ENCODE measurements at regions not wholly inside any gene's neighbourhood (a gene's known extent, or its start where the extent isn't known, plus 50 kb on each side); places are given as distances from the start of the nearest gene placed in this dataset.

DNA sequence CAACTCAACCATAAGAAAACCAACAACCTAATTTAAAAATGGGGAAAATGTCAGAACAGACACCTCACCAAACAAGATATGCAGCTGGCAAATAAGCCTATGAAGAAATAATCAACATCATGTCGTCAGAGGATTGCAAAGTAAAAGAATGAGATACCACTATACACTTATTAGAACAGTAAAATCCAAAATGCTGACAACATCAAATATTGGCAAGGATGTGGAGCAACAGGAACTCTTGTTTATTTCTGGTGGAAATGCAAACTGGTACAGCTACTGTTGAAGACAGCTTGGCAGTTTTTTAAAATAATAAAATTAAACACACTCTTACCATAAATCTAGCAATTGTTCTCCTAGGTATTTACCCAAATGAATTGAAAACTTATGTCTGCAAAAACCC lies 140.7 kb upstream of the B3GAT1 start:
- TF ChIP-seq POLR2A (IDR thresholded peaks at IDR 0.05): no peak
- TF ChIP-seq, protein P1, sequence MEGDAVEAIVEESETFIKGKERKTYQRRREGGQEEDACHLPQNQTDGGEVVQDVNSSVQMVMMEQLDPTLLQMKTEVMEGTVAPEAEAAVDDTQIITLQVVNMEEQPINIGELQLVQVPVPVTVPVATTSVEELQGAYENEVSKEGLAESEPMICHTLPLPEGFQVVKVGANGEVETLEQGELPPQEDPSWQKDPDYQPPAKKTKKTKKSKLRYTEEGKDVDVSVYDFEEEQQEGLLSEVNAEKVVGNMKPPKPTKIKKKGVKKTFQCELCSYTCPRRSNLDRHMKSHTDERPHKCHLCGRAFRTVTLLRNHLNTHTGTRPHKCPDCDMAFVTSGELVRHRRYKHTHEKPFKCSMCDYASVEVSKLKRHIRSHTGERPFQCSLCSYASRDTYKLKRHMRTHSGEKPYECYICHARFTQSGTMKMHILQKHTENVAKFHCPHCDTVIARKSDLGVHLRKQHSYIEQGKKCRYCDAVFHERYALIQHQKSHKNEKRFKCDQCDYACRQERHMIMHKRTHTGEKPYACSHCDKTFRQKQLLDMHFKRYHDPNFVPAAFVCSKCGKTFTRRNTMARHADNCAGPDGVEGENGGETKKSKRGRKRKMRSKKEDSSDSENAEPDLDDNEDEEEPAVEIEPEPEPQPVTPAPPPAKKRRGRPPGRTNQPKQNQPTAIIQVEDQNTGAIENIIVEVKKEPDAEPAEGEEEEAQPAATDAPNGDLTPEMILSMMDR (IDR thresholded peaks at IDR 0.05): no peak

DNA sequence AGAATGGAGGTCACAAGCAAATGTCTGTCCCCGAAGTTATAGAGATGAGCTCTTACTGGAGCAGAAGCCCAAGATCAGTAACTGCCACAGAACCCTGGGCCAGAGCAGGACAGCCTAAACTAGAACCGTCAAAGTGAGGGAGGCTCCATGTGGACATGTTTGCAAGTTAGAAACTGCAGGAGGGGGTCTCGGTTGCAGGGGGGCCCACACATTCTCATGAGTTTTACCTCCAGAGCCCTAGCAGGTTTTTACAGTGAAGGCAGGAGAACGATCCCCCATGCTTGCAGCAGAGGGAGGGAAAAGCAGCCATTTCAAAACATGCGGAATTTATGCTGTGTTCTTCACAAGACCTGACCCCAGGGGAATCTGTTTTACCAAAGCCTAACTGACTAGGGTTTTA lies 133.5 kb upstream of the B3GAT1 start:
- no peak for DNase-seq
- Histone ChIP-seq H3K36me3 (no peaks in the 10 kb centered on the region), H3K27me3 (no peaks in the 10 kb centered on the region), H3K9me3 (no peaks in the 10 kb centered on the region), H3K27ac (no peak overlapping the region), H3K4me3 (no peak overlapping the region), H3K4me1 (no peaks in the 10 kb centered on the region)
- intact Hi-C loops (cut with DNase I; ENCODE audit: low total_unique reads): no loop called here
- no peak for TF ChIP-seq POLR2A (IDR thresholded peaks at IDR 0.05)
- TF ChIP-seq, protein P1 (IDR thresholded peaks at IDR 0.05): no peak

More for the DNA sequence above, 140.7 kb upstream of the B3GAT1 start:
- Histone ChIP-seq H3K36me3 (no peaks in the 10 kb centered on the region), H3K27ac (no peak overlapping the region), H3K4me3 (no peak overlapping the region), H3K9me3 (no peaks in the 10 kb centered on the region), H3K27me3 (no peaks in the 10 kb centered on the region), H3K4me1 (no peaks in the 10 kb centered on the region)
- no peak for DNase-seq
- intact Hi-C loops (cut with DNase I; ENCODE audit: low total_unique reads): no loop called here

DNA sequence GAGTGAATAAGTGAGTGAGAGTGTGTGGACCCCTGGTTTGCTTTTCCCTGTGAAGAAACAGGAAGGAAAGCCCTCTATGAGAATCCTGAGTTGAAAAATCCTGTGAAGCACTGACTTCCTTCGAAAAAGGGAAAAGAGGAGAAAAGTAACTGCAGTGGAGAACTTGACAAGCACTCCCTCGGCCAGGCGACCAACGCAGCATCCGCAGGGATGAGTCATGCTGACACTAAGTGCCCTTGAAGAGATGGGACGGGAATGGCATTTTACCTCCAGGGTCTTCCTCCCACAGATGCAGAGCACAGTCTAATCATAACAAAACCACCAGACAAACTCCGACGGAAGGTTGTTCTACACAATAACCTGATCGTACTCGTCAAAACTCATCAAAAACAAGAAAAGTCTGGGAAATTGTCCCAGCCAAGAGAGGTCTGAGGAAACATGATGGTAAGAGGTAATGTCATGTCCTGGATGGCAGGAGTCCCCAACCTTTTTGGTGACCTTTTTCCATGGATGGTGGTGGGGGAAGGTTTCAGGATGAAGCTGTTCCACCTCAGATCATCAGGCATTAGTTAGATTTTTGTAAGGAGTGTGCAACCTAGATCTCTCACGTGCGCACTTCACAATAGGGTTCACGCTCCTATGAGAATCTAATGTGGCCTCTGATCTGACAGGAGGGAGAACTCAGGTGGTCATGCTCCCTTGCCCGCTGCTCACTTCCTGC lies 132.2 kb upstream of the B3GAT1 start:
- no peaks in the 10 kb centered on the region for H3K4me1 ChIP-seq
- no peak overlapping the region for H3K27ac ChIP-seq
- peak in 1 of 2 donors; percentile 3 for DNase-seq
- TF ChIP-seq, protein P1 (IDR thresholded peaks at IDR 0.05): no peak
- no peak for TF ChIP-seq POLR2A (IDR thresholded peaks at IDR 0.05)
- no peaks in the 10 kb centered on the region for H3K36me3 ChIP-seq
- no peaks in the 10 kb centered on the region for H3K9me3 ChIP-seq
- H3K4me3 ChIP-seq: no peak overlapping the region
- intact Hi-C loops (cut with DNase I; ENCODE audit: low total_unique reads): no loop called here
- no peaks in the 10 kb centered on the region for H3K27me3 ChIP-seq

DNA sequence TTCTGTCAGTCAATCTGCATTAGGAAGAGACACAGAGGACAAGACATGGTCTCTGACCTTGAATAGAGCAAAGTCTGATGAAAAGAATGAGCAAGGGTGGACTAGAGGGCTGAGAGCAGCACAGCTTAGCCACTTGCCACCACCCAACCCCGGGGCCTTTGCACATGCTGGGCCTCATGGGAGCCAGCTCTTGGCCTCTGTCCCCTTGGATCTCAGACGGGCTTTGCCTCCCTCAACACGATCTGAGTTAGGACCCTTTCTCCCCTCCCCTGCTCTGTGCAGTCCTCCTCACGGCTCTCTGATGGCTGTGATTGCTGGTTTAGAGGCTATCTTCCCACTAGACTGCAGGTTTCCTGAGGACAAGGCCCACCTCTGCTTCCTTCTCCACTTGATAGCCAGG lies 131.6 kb upstream of the B3GAT1 start:
- Histone ChIP-seq H3K4me1 (no peaks in the 10 kb centered on the region), H3K27ac (no peak overlapping the region), H3K4me3 (no peak overlapping the region), H3K9me3 (no peaks in the 10 kb centered on the region), H3K36me3 (no peaks in the 10 kb centered on the region), H3K27me3 (no peaks in the 10 kb centered on the region)
- no peak for TF ChIP-seq POLR2A (IDR thresholded peaks at IDR 0.05)
- TF ChIP-seq, protein P1 (IDR thresholded peaks at IDR 0.05): no peak
- intact Hi-C loops (cut with DNase I; ENCODE audit: low total_unique reads): no loop called here
- peak in 1 of 2 donors; percentile 1 for DNase-seq

DNA sequence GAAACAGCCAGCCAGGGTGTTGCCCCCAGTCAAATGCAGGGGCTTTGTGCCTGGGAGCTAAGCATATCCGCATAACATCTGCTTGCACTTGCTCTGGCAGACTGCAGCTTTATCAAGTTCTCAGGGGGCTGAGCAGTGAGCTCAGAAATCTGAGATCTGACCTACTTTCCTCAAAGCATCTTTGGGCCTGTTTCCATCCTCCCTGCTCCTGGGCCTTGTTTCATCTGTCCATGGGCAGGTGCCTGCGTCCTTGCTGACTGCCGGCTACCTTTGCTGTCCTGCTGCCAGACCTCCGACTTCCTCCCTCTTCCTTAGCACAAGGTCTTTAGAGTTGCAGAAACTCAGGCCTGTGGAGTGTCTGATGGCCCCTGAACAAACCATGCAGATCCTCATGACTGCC lies 131.2 kb upstream of the B3GAT1 start:
- H3K4me1 ChIP-seq: no peaks in the 10 kb centered on the region
- no peak overlapping the region for H3K4me3 ChIP-seq
- peak in 1 of 2 donors; percentile 1 for DNase-seq
- TF ChIP-seq, protein P1 (IDR thresholded peaks at IDR 0.05): no peak
- no peak for TF ChIP-seq POLR2A (IDR thresholded peaks at IDR 0.05)
- intact Hi-C loops (cut with DNase I; ENCODE audit: low total_unique reads): no loop called here
- no peaks in the 10 kb centered on the region for H3K9me3 ChIP-seq
- no peak overlapping the region for H3K27ac ChIP-seq
- H3K27me3 ChIP-seq: no peaks in the 10 kb centered on the region
- H3K36me3 ChIP-seq: no peaks in the 10 kb centered on the region

Measured in uterus (tissue), 3 donors.